ENCODE measurements at regions not wholly inside any gene's neighbourhood (a gene's known extent, or its start where the extent isn't known, plus 50 kb on each side); places are given as distances from the start of the nearest gene placed in this dataset.

DNA sequence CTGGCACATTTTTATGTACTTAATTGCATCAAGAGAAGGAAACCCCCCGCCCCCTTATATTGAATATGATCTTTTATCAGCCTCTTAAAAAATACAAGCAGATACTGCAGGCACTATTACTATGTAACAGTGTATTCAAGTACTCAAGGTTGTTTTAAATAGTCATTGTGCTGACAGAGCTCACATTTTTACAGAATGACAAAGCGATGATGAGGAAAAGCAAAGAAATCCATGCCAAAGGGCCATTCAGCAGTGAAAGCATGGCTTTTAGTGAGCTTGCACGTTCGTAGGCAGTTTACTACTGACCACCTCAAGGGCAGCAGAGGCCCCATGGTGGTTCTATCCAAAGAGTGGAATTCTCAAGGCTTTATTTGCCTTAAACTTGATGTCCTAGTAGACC, 146.8 kb downstream of the RPS12 start:
- Histone ChIP-seq H3K4me3 (ENCODE audit: low read length) (no peak overlapping the region), H3K36me3 (replicated peaks; ENCODE audit: low read depth, low read length) (no peaks in the 10 kb centered on the region), H3K79me2 (ENCODE audit: low read length) (no peaks in the 10 kb centered on the region), H3K9ac (ENCODE audit: low read length) (no peak overlapping the region), H3K27ac (ENCODE audit: low read length) (no peak overlapping the region), H3K9me3 (ENCODE audit: insufficient read depth, low read length) (no peaks in the 10 kb centered on the region), H3K4me1 (ENCODE audit: low read length) (peaks cover 28% of the 10 kb centered on the region), H2AFZ (ENCODE audit: low read depth, low read length) (no peak overlapping the region), H3K27me3 (ENCODE audit: low read depth, low read length) (peaks cover 26% of the 10 kb centered on the region), H3K4me2 (ENCODE audit: low read length) (no peak overlapping the region), H4K20me1 (ENCODE audit: insufficient read depth, low read length) (no peaks in the 10 kb centered on the region)
- no peak for TF ChIP-seq EZH2phosphoT487 (IDR thresholded peaks at IDR 0.05; ENCODE audit: low read depth)
- TF ChIP-seq, protein P1, sequence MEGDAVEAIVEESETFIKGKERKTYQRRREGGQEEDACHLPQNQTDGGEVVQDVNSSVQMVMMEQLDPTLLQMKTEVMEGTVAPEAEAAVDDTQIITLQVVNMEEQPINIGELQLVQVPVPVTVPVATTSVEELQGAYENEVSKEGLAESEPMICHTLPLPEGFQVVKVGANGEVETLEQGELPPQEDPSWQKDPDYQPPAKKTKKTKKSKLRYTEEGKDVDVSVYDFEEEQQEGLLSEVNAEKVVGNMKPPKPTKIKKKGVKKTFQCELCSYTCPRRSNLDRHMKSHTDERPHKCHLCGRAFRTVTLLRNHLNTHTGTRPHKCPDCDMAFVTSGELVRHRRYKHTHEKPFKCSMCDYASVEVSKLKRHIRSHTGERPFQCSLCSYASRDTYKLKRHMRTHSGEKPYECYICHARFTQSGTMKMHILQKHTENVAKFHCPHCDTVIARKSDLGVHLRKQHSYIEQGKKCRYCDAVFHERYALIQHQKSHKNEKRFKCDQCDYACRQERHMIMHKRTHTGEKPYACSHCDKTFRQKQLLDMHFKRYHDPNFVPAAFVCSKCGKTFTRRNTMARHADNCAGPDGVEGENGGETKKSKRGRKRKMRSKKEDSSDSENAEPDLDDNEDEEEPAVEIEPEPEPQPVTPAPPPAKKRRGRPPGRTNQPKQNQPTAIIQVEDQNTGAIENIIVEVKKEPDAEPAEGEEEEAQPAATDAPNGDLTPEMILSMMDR (IDR thresholded peaks at IDR 0.05; ENCODE audit: low read depth, low read length), result no peak

DNA sequence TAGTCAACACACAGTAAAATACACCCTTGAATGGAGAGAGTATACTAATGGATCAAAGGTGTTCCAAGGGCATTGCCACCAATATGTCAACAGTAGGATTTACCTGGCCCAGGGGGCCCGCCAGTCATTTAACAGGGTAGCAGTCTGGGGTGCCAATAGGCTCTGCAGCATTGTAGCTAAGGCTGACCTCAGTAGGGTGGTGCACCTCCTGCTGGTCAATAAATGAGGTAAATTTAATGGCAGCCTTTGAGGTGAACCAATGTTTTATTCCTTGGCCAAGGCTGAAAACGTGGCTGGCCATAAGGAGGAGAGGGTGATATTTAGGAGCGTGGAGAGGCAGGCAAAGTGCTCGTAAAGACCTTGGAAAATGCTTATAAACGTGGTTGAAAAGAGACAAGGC, 147.2 kb downstream of the RPS12 start:
- no peak overlapping the region for H3K27ac ChIP-seq (ENCODE audit: low read length)
- H3K4me3 ChIP-seq (ENCODE audit: low read length), result no peak overlapping the region
- no peak overlapping the region for H3K4me2 ChIP-seq (ENCODE audit: low read length)
- H3K9me3 ChIP-seq (ENCODE audit: insufficient read depth, low read length), result no peaks in the 10 kb centered on the region
- H3K4me1 ChIP-seq (ENCODE audit: low read length), result peaks cover 28% of the 10 kb centered on the region
- no peaks in the 10 kb centered on the region for H3K36me3 ChIP-seq (replicated peaks; ENCODE audit: low read depth, low read length)
- no peak overlapping the region for H3K9ac ChIP-seq (ENCODE audit: low read length)
- no peaks in the 10 kb centered on the region for H4K20me1 ChIP-seq (ENCODE audit: insufficient read depth, low read length)
- TF ChIP-seq, protein P1 (IDR thresholded peaks at IDR 0.05; ENCODE audit: low read depth, low read length), result peak; percentile 45
- TF ChIP-seq EZH2phosphoT487 (IDR thresholded peaks at IDR 0.05; ENCODE audit: low read depth), result no peak
- no peak overlapping the region for H2AFZ ChIP-seq (ENCODE audit: low read depth, low read length)
- H3K79me2 ChIP-seq (ENCODE audit: low read length), result no peaks in the 10 kb centered on the region
- H3K27me3 ChIP-seq (ENCODE audit: low read depth, low read length), result peaks cover 26% of the 10 kb centered on the region

DNA sequence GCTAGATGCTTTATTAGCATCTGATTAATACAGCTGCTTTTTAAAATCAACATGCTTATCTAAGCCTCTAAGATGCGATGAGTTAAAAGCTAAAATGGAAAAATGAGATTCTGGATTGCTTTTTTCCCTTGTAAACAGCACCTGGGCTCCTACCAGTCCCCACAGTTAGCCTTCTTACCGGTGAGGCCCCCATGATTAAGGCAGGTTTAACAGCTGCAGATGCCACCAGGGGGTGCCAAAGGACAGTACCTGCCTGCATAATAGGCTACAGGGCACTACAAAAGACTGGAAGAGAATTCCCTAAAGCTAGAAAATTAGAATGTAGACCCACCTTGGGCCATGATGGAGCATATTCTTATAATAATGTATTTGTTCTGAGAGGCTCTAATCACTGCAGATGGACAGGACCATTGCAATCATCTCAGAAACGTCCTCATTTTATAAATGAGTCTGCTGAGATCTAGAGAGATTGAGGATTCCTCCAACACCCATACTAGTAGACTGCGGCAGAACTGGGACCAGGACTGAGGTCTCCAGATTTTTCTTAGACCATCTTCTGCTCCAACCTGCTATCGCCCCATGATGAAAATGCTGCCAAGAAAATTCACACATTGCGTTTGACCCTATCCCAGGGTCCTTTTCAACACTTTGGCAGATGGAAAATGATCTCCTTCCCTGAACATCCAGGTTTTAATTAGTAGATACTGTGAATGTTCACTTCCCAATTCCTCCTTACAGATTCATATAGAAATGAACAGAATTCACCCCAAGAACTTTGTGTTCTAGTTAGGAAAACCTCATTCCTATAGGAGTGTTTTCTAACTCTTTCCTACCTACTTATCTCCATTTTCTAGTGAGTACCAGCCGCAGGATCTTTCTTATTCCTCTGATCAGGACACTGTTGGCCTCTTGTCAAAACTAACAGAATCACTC, 148.8 kb downstream of the RPS12 start:
- Histone ChIP-seq H3K36me3 (replicated peaks; ENCODE audit: low read depth, low read length) (no peaks in the 10 kb centered on the region), H3K9ac (ENCODE audit: low read length) (no peak overlapping the region), H3K4me3 (ENCODE audit: low read length) (no peak overlapping the region), H3K27ac (ENCODE audit: low read length) (no peak overlapping the region), H4K20me1 (ENCODE audit: insufficient read depth, low read length) (no peaks in the 10 kb centered on the region), H3K27me3 (ENCODE audit: low read depth, low read length) (peaks cover 18% of the 10 kb centered on the region), H3K9me3 (ENCODE audit: insufficient read depth, low read length) (no peaks in the 10 kb centered on the region), H3K79me2 (ENCODE audit: low read length) (no peaks in the 10 kb centered on the region), H3K4me2 (ENCODE audit: low read length) (peak overlapping the region; percentile 61), H2AFZ (ENCODE audit: low read depth, low read length) (no peak overlapping the region), H3K4me1 (ENCODE audit: low read length) (peaks cover 28% of the 10 kb centered on the region)
- TF ChIP-seq EZH2phosphoT487 (IDR thresholded peaks at IDR 0.05; ENCODE audit: low read depth), result no peak
- TF ChIP-seq, protein P1 (IDR thresholded peaks at IDR 0.05; ENCODE audit: low read depth, low read length), result peak; percentile 81

DNA sequence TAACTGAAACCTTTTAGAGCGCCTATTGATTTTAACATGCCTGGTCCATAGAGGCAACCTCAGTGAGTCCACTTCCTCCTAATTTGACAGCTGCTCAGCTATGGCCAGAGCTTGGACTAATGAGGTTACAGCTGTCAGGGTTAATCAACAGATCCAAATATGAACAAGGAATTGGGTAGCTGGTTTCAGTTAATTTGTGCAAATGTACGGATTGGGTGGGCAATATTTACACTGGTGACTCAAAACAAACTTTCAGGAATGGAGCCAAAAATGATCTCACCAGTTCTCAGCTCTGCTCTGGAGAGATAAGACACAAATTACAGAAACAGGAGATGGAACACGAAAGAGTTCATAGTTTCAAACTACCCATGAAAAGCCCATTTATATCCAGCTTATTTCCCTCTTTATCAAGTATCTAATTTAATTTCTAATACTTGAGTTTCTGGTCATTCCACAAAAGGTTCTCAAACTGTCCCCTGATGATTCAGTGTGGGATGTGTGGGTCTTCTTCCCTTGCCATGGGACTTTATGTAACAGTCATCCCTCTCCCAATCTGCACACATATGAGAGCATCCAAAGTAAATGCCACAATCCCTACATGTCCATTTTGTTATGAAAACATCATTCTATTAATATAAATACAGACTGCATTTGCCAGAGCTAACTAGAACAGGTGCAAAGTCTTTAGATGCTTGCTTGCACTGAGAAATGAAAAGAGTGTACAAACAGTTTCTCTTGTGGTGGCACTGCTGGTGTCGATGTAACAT, 149.9 kb downstream of the RPS12 start:
- Histone ChIP-seq H3K9me3 (ENCODE audit: insufficient read depth, low read length) (no peaks in the 10 kb centered on the region), H3K27me3 (ENCODE audit: low read depth, low read length) (0 out of 2 replicates have a peak, but pooled peaks cover 9% of the 10 kb centered on the region), H3K27ac (ENCODE audit: low read length) (no peak overlapping the region), H3K36me3 (replicated peaks; ENCODE audit: low read depth, low read length) (no peaks in the 10 kb centered on the region), H3K4me1 (ENCODE audit: low read length) (peaks cover 28% of the 10 kb centered on the region), H3K9ac (ENCODE audit: low read length) (no peak overlapping the region), H3K4me2 (ENCODE audit: low read length) (peak overlapping the region; percentile 61), H2AFZ (ENCODE audit: low read depth, low read length) (no peak overlapping the region), H3K4me3 (ENCODE audit: low read length) (peak overlapping the region; percentile 29), H4K20me1 (ENCODE audit: insufficient read depth, low read length) (no peaks in the 10 kb centered on the region), H3K79me2 (ENCODE audit: low read length) (no peaks in the 10 kb centered on the region)
- TF ChIP-seq EZH2phosphoT487 (IDR thresholded peaks at IDR 0.05; ENCODE audit: low read depth), result no peak
- TF ChIP-seq, protein P1 (IDR thresholded peaks at IDR 0.05; ENCODE audit: low read depth, low read length), result no peak
